ENCODE measurements at regions not wholly inside any gene's neighbourhood (a gene's known extent, or its start where the extent isn't known, plus 50 kb on each side); places are given as distances from the start of the nearest gene placed in this dataset.

DNA sequence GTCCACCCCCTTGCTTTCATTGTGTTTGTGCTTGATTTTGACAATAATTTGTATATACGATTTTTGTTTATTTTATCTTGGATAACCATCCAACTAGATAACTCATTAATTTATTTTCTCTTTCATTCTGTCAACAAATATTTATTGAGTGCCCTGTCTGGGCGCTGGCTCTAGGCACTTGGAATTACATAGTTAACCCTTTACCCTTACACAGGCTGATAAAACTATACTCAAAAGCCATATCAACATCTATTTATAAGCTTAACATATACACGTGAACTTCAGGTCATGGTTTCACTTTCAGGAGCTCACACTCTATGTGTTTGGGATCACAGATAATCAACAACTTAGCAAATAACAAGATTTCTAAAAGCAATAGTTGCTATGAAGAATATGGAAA lies 226.3 kb upstream of the PPARGC1A start:
- in situ Hi-C loops (cut with MboI; ENCODE audit: low pct_unique_long_range_greater_than_20kb, low sequenced_read_pairs, unreplicated experiment): no loop called here
- DNase-seq (ENCODE audit: low spot score): no peak
- TF ChIP-seq, protein P1, sequence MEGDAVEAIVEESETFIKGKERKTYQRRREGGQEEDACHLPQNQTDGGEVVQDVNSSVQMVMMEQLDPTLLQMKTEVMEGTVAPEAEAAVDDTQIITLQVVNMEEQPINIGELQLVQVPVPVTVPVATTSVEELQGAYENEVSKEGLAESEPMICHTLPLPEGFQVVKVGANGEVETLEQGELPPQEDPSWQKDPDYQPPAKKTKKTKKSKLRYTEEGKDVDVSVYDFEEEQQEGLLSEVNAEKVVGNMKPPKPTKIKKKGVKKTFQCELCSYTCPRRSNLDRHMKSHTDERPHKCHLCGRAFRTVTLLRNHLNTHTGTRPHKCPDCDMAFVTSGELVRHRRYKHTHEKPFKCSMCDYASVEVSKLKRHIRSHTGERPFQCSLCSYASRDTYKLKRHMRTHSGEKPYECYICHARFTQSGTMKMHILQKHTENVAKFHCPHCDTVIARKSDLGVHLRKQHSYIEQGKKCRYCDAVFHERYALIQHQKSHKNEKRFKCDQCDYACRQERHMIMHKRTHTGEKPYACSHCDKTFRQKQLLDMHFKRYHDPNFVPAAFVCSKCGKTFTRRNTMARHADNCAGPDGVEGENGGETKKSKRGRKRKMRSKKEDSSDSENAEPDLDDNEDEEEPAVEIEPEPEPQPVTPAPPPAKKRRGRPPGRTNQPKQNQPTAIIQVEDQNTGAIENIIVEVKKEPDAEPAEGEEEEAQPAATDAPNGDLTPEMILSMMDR (IDR thresholded peaks at IDR 0.05; ENCODE audit: extremely low read depth, insufficient read depth, missing control alignments): no peak

DNA sequence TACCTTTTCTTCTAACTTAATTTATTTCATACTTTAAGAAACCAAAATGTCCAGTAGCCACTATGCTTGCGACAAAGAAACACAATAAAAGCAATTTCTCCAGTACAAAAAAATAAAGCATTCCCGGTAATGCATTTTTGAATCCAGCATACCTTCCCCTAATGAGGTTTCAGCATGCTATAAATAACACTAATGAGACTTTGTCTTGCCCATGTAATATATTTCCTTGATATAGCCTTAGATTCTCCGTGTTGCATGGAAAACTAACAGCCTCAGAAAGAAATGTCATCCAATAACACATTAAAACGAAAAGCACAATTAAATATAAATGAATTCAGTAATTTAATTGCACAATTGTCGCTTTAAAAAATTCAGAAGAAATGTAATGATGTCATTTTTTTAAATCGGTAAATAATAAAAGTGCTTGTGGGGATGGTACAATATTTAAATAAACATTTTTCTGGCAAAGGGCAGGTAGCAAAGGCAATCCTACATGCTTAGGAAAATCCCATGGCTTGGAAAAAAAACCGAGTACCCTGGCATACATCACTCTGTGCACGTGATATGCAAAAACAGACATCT lies 225.2 kb upstream of the PPARGC1A start:
- in situ Hi-C loops (cut with MboI; ENCODE audit: low pct_unique_long_range_greater_than_20kb, low sequenced_read_pairs, unreplicated experiment): no loop called here
- TF ChIP-seq, protein P1 (IDR thresholded peaks at IDR 0.05; ENCODE audit: extremely low read depth, insufficient read depth, missing control alignments): no peak
- DNase-seq (ENCODE audit: low spot score): no peak

DNA sequence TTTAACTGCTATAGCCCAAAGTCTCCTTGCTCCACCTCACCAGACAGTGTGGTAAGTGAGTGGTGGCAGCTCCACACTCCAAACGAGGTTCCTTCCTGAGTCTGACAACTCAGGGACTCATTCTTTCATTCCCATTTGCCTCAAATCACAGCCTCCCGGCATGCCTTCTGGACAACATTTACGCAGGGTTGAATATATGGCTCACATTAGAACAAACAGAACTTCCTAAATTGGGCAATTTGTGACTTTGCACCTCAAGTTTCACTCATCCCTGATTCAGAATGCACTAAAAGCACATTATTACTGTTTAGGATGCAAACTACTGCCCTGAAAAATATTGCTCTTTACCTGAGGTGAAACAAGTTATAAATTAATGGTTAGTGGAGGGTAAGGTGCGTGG lies 224.6 kb upstream of the PPARGC1A start:
- in situ Hi-C loops (cut with MboI; ENCODE audit: low pct_unique_long_range_greater_than_20kb, low sequenced_read_pairs, unreplicated experiment): no loop called here
- DNase-seq (ENCODE audit: low spot score): no peak
- TF ChIP-seq, protein P1 (IDR thresholded peaks at IDR 0.05; ENCODE audit: extremely low read depth, insufficient read depth, missing control alignments): no peak

DNA sequence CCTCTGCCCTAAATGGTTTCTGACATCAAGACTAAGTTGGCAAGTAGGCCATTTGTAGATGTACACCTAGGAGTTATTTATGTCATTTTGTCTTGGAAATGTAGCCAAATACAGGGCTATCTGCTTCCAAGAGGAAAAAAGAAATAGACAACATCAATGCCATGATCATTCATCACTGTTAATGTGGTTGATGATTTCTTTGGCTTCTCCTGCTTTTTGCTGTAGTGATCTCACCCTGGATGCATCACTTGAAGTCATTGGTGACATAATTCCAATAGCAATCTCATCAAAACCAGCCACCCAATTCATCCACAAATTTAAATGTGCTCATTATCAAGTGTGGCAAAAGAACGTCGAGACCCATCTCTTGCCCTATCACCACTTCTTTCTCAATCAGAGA lies 222.6 kb upstream of the PPARGC1A start:
- TF ChIP-seq, protein P1 (IDR thresholded peaks at IDR 0.05; ENCODE audit: extremely low read depth, insufficient read depth, missing control alignments): no peak
- in situ Hi-C loops (cut with MboI; ENCODE audit: low pct_unique_long_range_greater_than_20kb, low sequenced_read_pairs, unreplicated experiment): no loop called here
- no peak for DNase-seq (ENCODE audit: low spot score)

DNA sequence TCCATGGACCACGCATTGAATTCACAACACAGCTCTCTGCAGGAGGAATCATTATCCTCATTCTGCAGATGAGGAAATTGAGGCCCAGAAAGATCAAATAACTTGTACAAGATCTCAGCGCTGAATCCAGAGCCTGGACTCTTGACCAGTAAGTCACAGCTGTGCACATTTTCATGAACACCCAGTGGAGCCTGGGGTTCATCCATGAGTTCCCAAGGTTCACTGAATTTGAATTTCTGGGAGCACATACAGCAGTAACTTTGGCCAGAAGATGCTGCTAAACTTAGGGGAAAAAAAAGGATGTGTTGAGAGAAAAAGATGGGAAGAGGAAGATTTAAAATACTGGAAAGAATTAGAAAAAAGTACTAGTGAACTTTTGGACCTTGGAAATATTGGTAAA lies 218.7 kb upstream of the PPARGC1A start:
- no peak for DNase-seq (ENCODE audit: low spot score)
- in situ Hi-C loops (cut with MboI; ENCODE audit: low pct_unique_long_range_greater_than_20kb, low sequenced_read_pairs, unreplicated experiment): no loop called here
- TF ChIP-seq, protein P1 (IDR thresholded peaks at IDR 0.05; ENCODE audit: extremely low read depth, insufficient read depth, missing control alignments): no peak

DNA sequence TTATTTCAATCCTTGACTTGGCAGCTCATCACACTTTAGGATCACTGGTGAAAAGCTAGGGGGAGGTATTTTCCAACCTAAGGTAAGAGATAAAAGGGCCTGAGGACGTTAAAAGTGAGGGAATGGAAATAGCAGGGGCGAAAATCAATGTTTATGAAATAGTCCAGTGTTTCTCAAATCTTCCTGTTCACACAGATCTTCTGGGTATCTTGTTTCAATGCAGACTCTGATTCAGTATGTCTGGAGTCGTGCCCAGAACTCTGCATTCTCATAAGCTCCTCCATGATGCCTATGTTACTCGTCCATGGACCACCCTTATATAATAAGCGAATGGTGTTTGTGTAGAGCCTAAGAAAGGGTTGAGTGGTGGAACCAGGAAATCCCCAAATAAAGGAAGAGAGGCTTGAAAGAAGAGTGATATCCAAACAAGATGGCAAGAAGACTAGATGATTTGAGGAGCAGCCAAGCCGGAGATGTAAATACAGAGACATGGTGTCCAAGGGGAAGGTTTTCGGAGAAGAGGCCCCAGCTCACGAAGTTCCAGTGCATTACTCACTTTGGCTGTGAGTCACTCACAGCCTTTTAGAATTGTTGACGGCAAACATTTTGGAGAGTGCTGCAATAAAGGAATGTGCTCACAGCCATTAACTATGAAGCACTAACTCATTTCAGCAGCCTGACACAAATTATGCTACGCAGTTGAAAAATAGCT lies 215.6 kb upstream of the PPARGC1A start:
- no peak for DNase-seq (ENCODE audit: low spot score)
- TF ChIP-seq, protein P1 (IDR thresholded peaks at IDR 0.05; ENCODE audit: extremely low read depth, insufficient read depth, missing control alignments): no peak
- in situ Hi-C loops (cut with MboI; ENCODE audit: low pct_unique_long_range_greater_than_20kb, low sequenced_read_pairs, unreplicated experiment): no loop called here
